H4 (cell line): ENCODE measurements at regions not wholly inside any gene's neighbourhood (a gene's known extent, or its start where the extent isn't known, plus 50 kb on each side); places are given as distances from the start of the nearest gene placed in this dataset.
"Not testable (repeated sequence)": the region's sequence is repeated elsewhere in the genome, so short reads cannot be mapped to it uniquely, and the experiment has no call there.

Experiments
- DNase-seq: peaks from one replicate; pipeline ENCODE4 v3.0.0-alpha.2; 2015; ENCODE audit warnings: low spot score

GRCh38 chr6:79392094-79392493 lies 145.1 kb downstream of the LCA5 start:
- DNase-seq, result no peak

DNA sequence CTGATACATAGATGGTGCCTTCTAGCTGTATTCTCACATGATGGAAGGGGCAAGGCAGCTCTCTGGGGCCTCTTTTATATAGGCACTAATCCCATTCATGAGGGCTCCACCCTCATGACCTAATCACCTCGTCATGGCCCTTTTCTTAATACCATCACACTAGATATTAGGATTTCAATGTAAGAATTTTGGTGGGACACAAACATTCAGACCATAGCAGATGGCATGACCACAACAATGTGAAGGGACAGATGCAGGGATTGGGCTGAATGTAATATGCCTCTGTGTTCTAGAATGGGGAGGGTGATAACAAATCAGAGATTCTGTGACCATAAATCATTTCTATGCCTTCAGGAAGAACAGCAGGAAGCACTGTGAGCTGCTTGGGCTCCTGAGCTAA lies 145.8 kb downstream of the LCA5 start:
- DNase-seq, result no peak

DNA sequence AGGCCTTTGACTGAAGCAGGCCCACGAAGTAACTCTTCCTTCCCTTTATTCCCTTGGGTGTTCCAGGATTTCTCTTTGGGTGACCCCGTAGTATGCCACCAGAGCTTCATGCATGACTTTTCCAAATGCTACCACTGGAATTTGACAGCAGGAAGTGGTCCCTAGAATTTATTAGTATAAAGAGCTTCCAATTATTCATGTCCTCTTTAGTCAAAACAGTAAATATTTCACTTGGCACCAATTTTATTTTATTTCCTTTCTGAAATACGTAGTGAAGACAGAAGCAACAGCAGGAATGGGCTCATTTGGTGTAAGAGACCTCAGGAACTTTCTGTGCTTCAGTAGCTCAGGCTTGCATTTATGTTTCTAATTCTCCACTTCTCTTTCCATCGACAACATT lies 151.3 kb downstream of the LCA5 start:
- DNase-seq, result no peak

DNA sequence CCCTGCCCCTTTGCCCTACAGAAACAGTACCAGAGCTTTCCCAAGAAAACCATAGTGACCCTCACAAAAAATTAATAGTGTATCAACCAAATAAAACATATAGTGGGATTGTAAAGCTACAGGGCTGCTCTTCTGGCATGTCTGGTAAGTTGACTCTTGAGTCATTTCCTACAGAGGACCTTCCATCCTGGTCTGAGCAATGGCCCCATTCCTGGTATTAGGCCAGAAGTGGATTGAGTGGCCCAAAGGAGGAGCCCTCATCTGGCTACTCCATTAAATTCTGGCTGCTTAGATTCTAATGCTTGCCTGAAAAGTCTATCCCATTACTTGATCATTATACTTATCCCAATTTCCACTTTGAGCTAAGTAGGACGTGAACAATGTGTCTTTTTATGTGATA lies 150.9 kb upstream of the HMGN3 start:
- DNase-seq, result no peak

GRCh38 chr6:79384845-79385244 lies 150.4 kb upstream of the HMGN3 start:
- DNase-seq, result no peak

- no peak for DNase-seq
These were observed 144.5 kb upstream of the HMGN3 start for GRCh38 chr6:79378957-79379356.

DNA sequence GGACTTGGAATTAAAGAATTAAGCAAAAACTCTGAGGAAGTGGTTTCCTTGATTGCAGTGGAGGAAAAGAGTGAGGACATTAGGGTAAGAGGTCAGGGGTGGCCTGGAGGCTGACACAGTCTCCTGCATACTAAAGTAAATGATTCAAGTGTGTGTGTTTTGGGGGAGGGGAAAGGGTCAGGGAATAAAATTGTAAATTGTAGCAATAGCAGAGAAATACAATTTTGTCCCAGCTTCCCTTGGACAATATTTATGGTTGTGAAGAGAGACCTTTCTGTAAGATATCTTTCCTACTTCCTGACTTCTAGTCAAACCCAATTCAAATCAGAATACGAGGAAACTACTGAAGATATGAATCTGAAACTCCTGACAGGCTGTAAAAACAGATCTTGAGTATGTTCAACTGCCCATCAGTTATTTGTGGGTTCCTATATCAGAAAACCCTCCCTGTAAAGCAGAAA lies 143.4 kb upstream of the HMGN3 start:
- no peak for DNase-seq

GRCh38 chr6:79377047-79377446 lies 142.6 kb upstream of the HMGN3 start:
- no peak for DNase-seq

GRCh38 chr6:79375635-79376337 lies 141.3 kb upstream of the HMGN3 start:
- no peak for DNase-seq

DNA sequence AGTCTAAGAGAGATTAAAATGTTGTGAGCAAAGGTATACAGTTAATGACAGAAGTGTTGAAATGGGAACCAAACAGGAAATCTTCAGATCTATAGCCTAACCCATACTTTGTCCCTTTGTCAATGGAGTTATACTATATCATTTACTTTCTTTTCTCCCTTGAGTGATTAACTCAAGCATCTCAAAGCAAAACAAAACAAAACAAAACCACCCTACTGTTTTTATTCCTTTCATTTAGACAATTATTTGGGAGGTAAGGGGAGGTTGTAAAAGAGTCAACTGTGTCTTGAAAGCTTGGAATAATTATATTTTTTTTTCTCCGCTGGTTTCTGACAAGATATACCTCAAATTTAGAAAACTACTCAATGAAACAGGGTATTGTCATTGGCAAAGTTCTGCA lies 139.8 kb upstream of the HMGN3 start:
- no peak for DNase-seq

DNA sequence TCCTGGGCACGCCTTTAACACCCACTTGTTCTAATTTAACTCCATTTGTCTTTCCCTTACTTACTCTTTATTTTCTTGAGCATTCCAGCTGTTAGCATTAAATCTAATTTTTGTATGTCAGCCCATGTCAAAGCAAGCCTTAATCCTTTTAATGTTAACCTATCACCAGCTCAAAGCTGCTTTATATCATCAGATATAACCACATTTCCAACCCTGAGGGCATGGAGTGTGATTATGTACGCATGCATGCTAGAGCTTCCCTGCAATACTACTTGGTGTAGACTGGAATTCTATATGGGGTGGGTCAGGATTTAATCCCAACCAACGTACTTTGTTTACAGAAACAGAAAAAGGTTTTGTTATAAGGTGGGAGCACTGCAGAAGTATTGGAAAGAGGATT lies 139.4 kb upstream of the HMGN3 start:
- DNase-seq, result no peak

DNA sequence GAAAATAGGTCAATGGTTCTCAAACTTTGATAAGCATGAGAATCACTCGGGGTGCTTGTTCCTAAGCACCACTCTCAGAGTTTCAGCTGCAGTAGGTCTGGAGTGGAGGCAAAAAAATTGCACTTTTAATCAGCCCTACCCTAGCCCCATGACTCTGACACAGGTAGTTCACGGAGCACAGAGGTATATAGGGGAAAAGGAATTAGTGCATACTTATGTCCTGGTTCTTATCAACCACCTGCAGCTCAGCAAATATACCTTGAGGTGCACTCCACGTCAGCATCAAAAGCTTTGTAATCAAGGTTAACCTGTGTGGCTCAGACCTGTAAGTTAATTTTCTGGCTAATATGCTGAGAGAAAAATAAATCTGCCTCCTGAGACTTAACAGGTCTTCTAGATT lies 138.8 kb upstream of the HMGN3 start:
- DNase-seq, result no peak

GRCh38 chr6:79372757-79373156 lies 138.3 kb upstream of the HMGN3 start:
- DNase-seq, result no peak

- DNase-seq, result no peak
These were observed 134.5 kb upstream of the HMGN3 start for GRCh38 chr6:79369026-79369425.

DNA sequence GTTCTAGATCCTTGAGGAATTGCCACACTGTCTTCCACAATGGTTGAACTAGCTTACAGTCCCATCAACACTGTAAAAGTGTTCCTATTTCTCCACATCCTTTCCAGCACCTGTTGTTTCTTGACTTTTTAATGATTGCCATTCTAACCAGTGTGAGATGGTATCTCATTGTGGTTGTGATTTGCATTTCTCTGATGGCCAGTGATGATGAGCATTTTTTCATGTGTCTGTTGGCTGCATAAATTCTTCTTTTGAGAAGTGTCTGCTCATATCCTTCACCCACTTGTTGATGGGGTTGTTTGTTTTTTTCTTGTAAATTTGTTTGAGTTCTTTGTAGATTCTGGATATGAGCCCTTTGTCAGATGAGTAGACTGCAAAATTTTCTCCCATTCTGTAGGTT lies 129.0 kb upstream of the HMGN3 start:
- DNase-seq, result not testable (repeated sequence)

DNA sequence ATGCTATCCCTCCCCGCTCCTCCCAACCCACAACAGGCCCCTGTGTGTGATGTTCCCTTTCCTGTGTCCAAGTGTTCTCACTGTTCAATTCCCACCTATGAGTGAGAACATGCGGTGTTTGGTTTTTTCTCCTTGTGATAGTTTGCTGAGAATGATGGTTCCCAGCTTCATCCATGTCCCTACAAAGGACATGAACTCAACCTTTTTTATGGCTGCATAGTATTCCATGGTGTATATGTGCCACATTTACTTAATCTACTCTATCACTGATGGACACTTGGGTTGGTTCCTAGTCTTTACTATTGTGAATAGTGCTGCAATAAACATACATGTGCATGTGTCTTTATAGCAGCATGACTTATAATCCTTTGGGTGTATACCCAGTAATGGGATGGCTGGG lies 126.6 kb upstream of the HMGN3 start:
- DNase-seq, result not testable (repeated sequence)

GRCh38 chr6:79353226-79353625 lies 118.7 kb upstream of the HMGN3 start:
- no peak for DNase-seq

GRCh38 chr6:79338493-79338892 lies 104.0 kb upstream of the HMGN3 start:
- no peak for DNase-seq

- DNase-seq, result no peak
These were observed 100.7 kb upstream of the HMGN3 start for GRCh38 chr6:79335133-79335674.

DNA sequence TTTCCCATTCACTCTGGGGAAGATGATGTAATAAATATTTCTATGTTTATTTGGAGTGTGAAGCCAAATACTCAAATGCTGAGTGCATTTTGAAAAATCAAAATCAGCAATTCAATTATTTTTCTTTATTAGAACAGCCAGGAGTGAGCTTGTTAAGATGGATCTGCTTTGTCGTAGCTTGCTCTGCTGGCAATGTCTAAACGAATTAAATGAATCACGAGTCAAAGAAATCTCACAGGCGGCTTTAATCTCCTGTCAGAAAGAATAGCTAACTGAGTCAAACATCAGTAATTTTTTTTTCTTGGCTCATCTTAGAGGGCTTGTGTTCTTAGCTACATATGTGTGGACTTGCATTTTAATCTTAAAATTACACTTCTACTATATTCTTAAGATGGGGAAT lies 100.2 kb upstream of the HMGN3 start:
- DNase-seq, result no peak

DNA sequence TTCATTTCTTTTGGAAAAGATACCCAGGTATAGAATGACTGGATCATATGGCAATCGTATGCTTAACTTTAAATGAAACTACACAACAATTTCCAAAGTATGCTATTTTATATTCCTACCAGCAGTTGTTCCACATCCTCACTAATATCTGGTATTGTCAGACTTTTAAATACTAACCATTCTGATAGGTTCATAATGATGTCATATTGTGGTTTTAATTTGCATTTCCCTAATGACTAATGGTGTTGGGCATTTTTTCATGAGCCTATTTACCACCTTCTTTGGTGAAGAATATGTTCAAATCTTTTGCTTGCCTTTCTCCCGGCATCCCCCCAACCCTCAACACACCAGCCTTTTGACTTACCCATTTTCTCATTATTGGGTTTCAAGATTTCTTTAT lies 96.2 kb upstream of the HMGN3 start:
- no peak for DNase-seq

GRCh38 chr6:79313254-79313653 lies 78.8 kb upstream of the HMGN3 start:
- DNase-seq, result peak; percentile 9

GRCh38 chr6:79307321-79308036 lies 73.0 kb upstream of the HMGN3 start:
- DNase-seq, result no peak
